HG03103 (cell line): ENCODE measurements at regions not wholly inside any gene's neighbourhood (a gene's known extent, or its start where the extent isn't known, plus 50 kb on each side); places are given as distances from the start of the nearest gene placed in this dataset.

Experiments used
- ATAC-seq: cut with Tn5 transposase; IDR thresholded peaks from one replicate; pipeline ENCODE4 v1.9.1; 2021; ENCODE audit warnings: low read depth; ENCODE audit not compliant: unreplicated experiment

- ATAC-seq, result no peak
These were observed 264.6 kb downstream of the NDUFS4 start for GRCh38 chr5:53825016-53825415.

GRCh38 chr5:53825926-53826325, 265.5 kb downstream of the NDUFS4 start:
- ATAC-seq, result no peak

- no peak for ATAC-seq
These were observed 266.1 kb downstream of the NDUFS4 start for GRCh38 chr5:53826504-53826903.

- no peak for ATAC-seq
These were observed 266.8 kb downstream of the NDUFS4 start for GRCh38 chr5:53827211-53827651.

- ATAC-seq, result no peak
These were observed 271.1 kb downstream of the NDUFS4 start for GRCh38 chr5:53831496-53831895.
